GM12878 (cell line): ENCODE measurements at regions not wholly inside any gene's neighbourhood (a gene's known extent, or its start where the extent isn't known, plus 50 kb on each side); places are given as distances from the start of the nearest gene placed in this dataset.

Experiments
- ATAC-seq: fragments of 200-7000 bp; cut with Tn5 transposase; 3 replicates; pipeline ENCODE4 v1.9.1; 2020; ENCODE audit warnings: mild to moderate bottlenecking, moderate library complexity
- BruUV-seq: library from RNA; stranded (reverse); fragments of 400-500 nt; replicated peaks from 2 replicates; lab custom pipeline; 2021; lab: Mats Ljungman, UMichigan
- CTCF ChIA-PET: fragments of 300-600 bp; sonication (Branson Sonifier 250); formaldehyde crosslinking; extraction: SDS; loops from one replicate; lab custom pipeline; 2021; ENCODE audit warnings: inconsistent platforms; lab: Yijun Ruan, JAX
- POLR2A ChIA-PET: fragments of 350-600 bp; formaldehyde crosslinking; extraction: SDS; loops from one replicate; lab custom pipeline; 2021; ENCODE audit warnings: inconsistent platforms; lab: Charles Lee
- RAD21 ChIA-PET: fragments of 300-600 bp; sonication (Branson Sonifier 250); formaldehyde crosslinking; loops from one replicate; lab custom pipeline; 2023; ENCODE audit warnings: antibody characterized with exemption; ENCODE audit not compliant: unreplicated experiment; lab: Charles Lee
- SMC1A ChIA-PET: fragments of 300-600 bp; sonication (Branson Sonifier 250); formaldehyde crosslinking; loops from one replicate; lab custom pipeline; 2023; ENCODE audit not compliant: unreplicated experiment, uncharacterized antibody; lab: Charles Lee
- DNase-seq: peaks from one replicate; pipeline ENCODE4 v3.0.0-alpha.2; 2011; ENCODE audit warnings: low read depth, low spot score
- FAIRE-seq: peaks from 3 replicates; lab custom pipeline; 2011; peaks lifted over from hg19 to GRCh38; lab: Jason Lieb, UNC
- H2AFZ ChIP-seq: 2 replicates; pipeline ENCODE4 v1.6.0; 2011; ENCODE audit warnings: low read depth, low read length, control low read depth; ENCODE audit not compliant: control insufficient read depth
- H3K27ac ChIP-seq: 2 replicates; pipeline ENCODE4 v1.5.1; 2011; ENCODE audit warnings: control low read depth; ENCODE audit not compliant: control insufficient read depth, insufficient read depth
- H3K27me3 ChIP-seq, 2 experiments: replicated peaks in 1 of 2; 2 replicates each; pipeline versions ENCODE4 v1.6.0 to v1.6.1; 2011; ENCODE audit warnings: low read length in 1 of 2; ENCODE audit not compliant: control insufficient read depth in 2 of 2, insufficient read depth in 2 of 2
- H3K36me3 ChIP-seq, 2 experiments: 2 replicates each; pipeline ENCODE4 v1.5.1; 2011; ENCODE audit warnings: low read length in 1 of 2; ENCODE audit not compliant: control insufficient read depth in 2 of 2, insufficient read depth in 2 of 2
- H3K4me1 ChIP-seq: 2 replicates; pipeline ENCODE4 v1.6.1; 2011; ENCODE audit warnings: mild to moderate bottlenecking, low read length, moderate library complexity, mixed read lengths; ENCODE audit not compliant: control insufficient read depth, insufficient read depth
- H3K4me2 ChIP-seq: 2 replicates; pipeline ENCODE4 v1.6.0; 2011; ENCODE audit warnings: control low read depth; ENCODE audit not compliant: control insufficient read depth, insufficient read depth
- H3K4me3 ChIP-seq: fragments of 200-600 bp; sonication (generic); 2 replicates; pipeline ENCODE4 v1.5.1; 2016
- H3K79me2 ChIP-seq: 2 replicates; pipeline ENCODE4 v1.6.0; 2011; ENCODE audit warnings: low read length; ENCODE audit not compliant: control insufficient read depth, insufficient read depth
- H3K9ac ChIP-seq: 2 replicates; pipeline ENCODE4 v1.8.0; 2011; ENCODE audit warnings: low read length, control low read depth, mixed read lengths; ENCODE audit not compliant: control insufficient read depth, insufficient read depth
- H3K9me3 ChIP-seq: replicated peaks from 3 replicates; pipeline ENCODE4 v1.5.1; 2011; ENCODE audit warnings: mild to moderate bottlenecking, low read length; ENCODE audit not compliant: control insufficient read depth, insufficient read depth
- H4K20me1 ChIP-seq: 2 replicates; pipeline ENCODE4 v1.6.0; 2011; ENCODE audit not compliant: control insufficient read depth, insufficient read depth
- BMI1 ChIP-seq: fragments of 450-650 bp; IDR thresholded peaks from 2 replicates; pipeline ENCODE4 v1.6.1; 2016; ENCODE audit warnings: mild to moderate bottlenecking, moderate library complexity, borderline replicate concordance
- CBX3 ChIP-seq: fragments of 200-600 bp; sonication (generic); IDR thresholded peaks from 2 replicates; pipeline ENCODE4 v1.6.1; 2016; ENCODE audit warnings: low read depth, borderline replicate concordance
- CHD2 ChIP-seq: IDR thresholded peaks from 2 replicates; pipeline ENCODE4 v1.6.1; 2011; ENCODE audit warnings: low read depth, low read length, improper control_type of control experiment, borderline replicate concordance
- CREB1 ChIP-seq: IDR thresholded peaks from 2 replicates; pipeline ENCODE4 v1.6.1; 2012; ENCODE audit warnings: low read depth, mild to moderate bottlenecking, inconsistent platforms
- HCFC1 ChIP-seq: fragments of 150-350 bp; IDR thresholded peaks from 2 replicates; pipeline ENCODE4 v1.6.1; 2014; ENCODE audit warnings: low read length
- HDGF ChIP-seq: fragments of 450-650 bp; IDR thresholded peaks from 2 replicates; pipeline ENCODE4 v1.6.1; 2016; ENCODE audit warnings: antibody characterized with exemption
- SMAD1 ChIP-seq: fragments of 450-650 bp; IDR thresholded peaks from 2 replicates; pipeline ENCODE4 v1.6.1; 2018; ENCODE audit warnings: mild to moderate bottlenecking, low read depth; ENCODE audit not compliant: partially characterized antibody
- SMC3 ChIP-seq: IDR thresholded peaks from 2 replicates; pipeline ENCODE4 v1.6.1; 2011; ENCODE audit warnings: low read length, improper control_type of control experiment, borderline replicate concordance
- SPI1 ChIP-seq: IDR thresholded peaks from 2 replicates; pipeline ENCODE4 v1.6.1; 2011; ENCODE audit warnings: low read depth, mild to moderate bottlenecking, low read length, moderate library complexity, borderline replicate concordance; ENCODE audit not compliant: insufficient read depth
- SRF ChIP-seq, 2 experiments: IDR thresholded peaks; 2 replicates each; pipeline ENCODE4 v1.6.1; 2011; ENCODE audit warnings: low read depth in 2 of 2, low read length in 2 of 2, mild to moderate bottlenecking in 1 of 2, moderate library complexity in 1 of 2
- WRNIP1 ChIP-seq: IDR thresholded peaks from 2 replicates; pipeline ENCODE4 v1.6.1; 2011; ENCODE audit warnings: low read depth, low read length, improper control_type of control experiment, borderline replicate concordance
- ZSCAN29 ChIP-seq: fragments of 450-650 bp; IDR thresholded peaks from 2 replicates; pipeline ENCODE4 v1.6.1; 2017; ENCODE audit warnings: mild to moderate bottlenecking, moderate library complexity
- in situ Hi-C: fragments of 300-500 bp; cut with MboI; formaldehyde crosslinking; loops from 9 replicates; pipeline ENCODE4 v1.14.3; 2018; ENCODE audit warnings: mixed read lengths
- intact Hi-C: fragments of 100-400 bp; cut with micrococcal nuclease; formaldehyde crosslinking; loops from one replicate; pipeline ENCODE4 v1.14.2; 2022; ENCODE audit not compliant: unreplicated experiment
- TF ChIP-seq, protein P1 (sequence below): fragments of 450-650 bp; IDR thresholded peaks from 2 replicates; pipeline ENCODE4 v1.6.1; 2016; ENCODE audit warnings: mild to moderate bottlenecking, moderate library complexity, borderline replicate concordance
- TF ChIP-seq, protein P2 (sequence below): IDR thresholded peaks from 2 replicates; pipeline ENCODE4 v1.6.1; 2011; ENCODE audit warnings: borderline replicate concordance, low read depth, mild to moderate bottlenecking, moderate library complexity, mixed read lengths, low read length; ENCODE audit not compliant: insufficient read depth; ENCODE audit errors: extremely low read length
- TF ChIP-seq, protein P3 (sequence below): IDR thresholded peaks from 2 replicates; pipeline ENCODE4 v1.6.1; 2011; ENCODE audit warnings: low read depth, mild to moderate bottlenecking, low read length, moderate library complexity, borderline replicate concordance; ENCODE audit errors: extremely low read depth
- TF ChIP-seq, protein P4 (sequence below): fragments of 450-650 bp; formaldehyde crosslinking; IDR thresholded peaks from 2 replicates; pipeline ENCODE4 v1.4.0; 2020; ENCODE audit warnings: mild to moderate bottlenecking, moderate library complexity

DNA sequence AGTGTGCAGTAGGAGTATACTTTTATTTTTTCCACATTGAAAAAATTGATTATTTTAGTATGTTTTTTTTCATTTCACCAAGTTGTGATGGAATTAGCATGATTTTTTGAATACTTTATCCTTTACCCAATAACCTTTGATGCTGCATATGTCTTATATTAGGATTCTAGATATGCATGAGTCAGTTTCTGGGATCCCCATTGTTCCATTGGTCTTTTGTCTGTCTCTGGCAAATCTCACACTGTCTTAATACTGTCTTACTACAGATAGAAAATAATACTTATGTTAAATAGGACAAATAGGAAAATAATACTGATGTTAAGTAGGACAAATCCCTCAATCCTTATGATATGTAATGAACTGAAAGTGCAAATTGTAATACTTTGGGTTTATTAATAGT lies 54.3 kb upstream of the ASB17 start:
- POLR2A ChIA-PET: interaction anchor here (1.2 kb wide), 1 partner anchor 9 kb away, joined by 7 read pairs; no protein-coding TSS in a partner anchor
- Histone ChIP-seq H3K9me3 (peaks cover 3% of the 10 kb centered on the region), H4K20me1 (no peaks in the 10 kb centered on the region), H3K79me2 (no peaks in the 10 kb centered on the region), H3K4me3 (no peak overlapping the region), H3K27ac (no peak overlapping the region), H2AFZ (no peak overlapping the region), H3K4me1 (peaks cover 8% of the 10 kb centered on the region), H3K27me3 (no peaks in the 10 kb centered on the region), H3K4me2 (no peak overlapping the region), H3K36me3 (no peaks in the 10 kb centered on the region), H3K9ac (no peak overlapping the region)
- in situ Hi-C loops: loop anchor here (5.0 to 10.0 kb wide), 2 partner anchors 199 to 262 kb away; partner anchors contain the start of genes ACADM and RABGGTB
- SMC1A ChIA-PET: interaction anchor here (1.0 to 3.6 kb wide), 3 partner anchors 10 to 78 kb away, joined by 3 to 15 read pairs (median 9); no protein-coding TSS in a partner anchor
- RAD21 ChIA-PET: interaction anchor here (1.1 to 1.7 kb wide), 5 partner anchors 9 to 949 kb away, joined by 3 to 11 read pairs (median 5); no protein-coding TSS in a partner anchor
- DNase-seq (no peak), FAIRE-seq (no peak), ATAC-seq (no peak)
- BruUV-seq: no TSS peak
- CTCF ChIA-PET: interaction anchor here (1.1 to 2.7 kb wide), 2 partner anchors 18 to 78 kb away, joined by 4 to 12 read pairs; no protein-coding TSS in a partner anchor
- intact Hi-C loops: loop anchor here (10.0 kb wide), 1 partner anchor 202 kb away; the partner anchor contains the start of gene RABGGTB
- TF ChIP-seq CREB1: no peak
- TF ChIP-seq WRNIP1: no peak
- no peak for TF ChIP-seq CHD2
- no peak for TF ChIP-seq ZSCAN29
- TF ChIP-seq, protein P1, sequence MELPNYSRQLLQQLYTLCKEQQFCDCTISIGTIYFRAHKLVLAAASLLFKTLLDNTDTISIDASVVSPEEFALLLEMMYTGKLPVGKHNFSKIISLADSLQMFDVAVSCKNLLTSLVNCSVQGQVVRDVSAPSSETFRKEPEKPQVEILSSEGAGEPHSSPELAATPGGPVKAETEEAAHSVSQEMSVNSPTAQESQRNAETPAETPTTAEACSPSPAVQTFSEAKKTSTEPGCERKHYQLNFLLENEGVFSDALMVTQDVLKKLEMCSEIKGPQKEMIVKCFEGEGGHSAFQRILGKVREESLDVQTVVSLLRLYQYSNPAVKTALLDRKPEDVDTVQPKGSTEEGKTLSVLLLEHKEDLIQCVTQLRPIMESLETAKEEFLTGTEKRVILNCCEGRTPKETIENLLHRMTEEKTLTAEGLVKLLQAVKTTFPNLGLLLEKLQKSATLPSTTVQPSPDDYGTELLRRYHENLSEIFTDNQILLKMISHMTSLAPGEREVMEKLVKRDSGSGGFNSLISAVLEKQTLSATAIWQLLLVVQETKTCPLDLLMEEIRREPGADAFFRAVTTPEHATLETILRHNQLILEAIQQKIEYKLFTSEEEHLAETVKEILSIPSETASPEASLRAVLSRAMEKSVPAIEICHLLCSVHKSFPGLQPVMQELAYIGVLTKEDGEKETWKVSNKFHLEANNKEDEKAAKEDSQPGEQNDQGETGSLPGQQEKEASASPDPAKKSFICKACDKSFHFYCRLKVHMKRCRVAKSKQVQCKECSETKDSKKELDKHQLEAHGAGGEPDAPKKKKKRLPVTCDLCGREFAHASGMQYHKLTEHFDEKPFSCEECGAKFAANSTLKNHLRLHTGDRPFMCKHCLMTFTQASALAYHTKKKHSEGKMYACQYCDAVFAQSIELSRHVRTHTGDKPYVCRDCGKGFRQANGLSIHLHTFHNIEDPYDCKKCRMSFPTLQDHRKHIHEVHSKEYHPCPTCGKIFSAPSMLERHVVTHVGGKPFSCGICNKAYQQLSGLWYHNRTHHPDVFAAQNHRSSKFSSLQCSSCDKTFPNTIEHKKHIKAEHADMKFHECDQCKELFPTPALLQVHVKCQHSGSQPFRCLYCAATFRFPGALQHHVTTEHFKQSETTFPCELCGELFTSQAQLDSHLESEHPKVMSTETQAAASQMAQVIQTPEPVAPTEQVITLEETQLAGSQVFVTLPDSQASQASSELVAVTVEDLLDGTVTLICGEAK: no peak
- no peak for TF ChIP-seq SMC3
- TF ChIP-seq, protein P2, sequence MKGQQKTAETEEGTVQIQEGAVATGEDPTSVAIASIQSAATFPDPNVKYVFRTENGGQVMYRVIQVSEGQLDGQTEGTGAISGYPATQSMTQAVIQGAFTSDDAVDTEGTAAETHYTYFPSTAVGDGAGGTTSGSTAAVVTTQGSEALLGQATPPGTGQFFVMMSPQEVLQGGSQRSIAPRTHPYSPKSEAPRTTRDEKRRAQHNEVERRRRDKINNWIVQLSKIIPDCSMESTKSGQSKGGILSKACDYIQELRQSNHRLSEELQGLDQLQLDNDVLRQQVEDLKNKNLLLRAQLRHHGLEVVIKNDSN: no peak
- no peak for TF ChIP-seq HCFC1
- TF ChIP-seq BMI1: no peak
- TF ChIP-seq SRF (IDR thresholded peaks at IDR 0.05; ENCODE audit: low read depth in 2 of 2, low read length in 2 of 2): no peak
- TF ChIP-seq HDGF: no peak
- no peak for TF ChIP-seq CBX3
- TF ChIP-seq, protein P3, sequence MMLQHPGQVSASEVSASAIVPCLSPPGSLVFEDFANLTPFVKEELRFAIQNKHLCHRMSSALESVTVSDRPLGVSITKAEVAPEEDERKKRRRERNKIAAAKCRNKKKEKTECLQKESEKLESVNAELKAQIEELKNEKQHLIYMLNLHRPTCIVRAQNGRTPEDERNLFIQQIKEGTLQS: no peak
- TF ChIP-seq, protein P4, sequence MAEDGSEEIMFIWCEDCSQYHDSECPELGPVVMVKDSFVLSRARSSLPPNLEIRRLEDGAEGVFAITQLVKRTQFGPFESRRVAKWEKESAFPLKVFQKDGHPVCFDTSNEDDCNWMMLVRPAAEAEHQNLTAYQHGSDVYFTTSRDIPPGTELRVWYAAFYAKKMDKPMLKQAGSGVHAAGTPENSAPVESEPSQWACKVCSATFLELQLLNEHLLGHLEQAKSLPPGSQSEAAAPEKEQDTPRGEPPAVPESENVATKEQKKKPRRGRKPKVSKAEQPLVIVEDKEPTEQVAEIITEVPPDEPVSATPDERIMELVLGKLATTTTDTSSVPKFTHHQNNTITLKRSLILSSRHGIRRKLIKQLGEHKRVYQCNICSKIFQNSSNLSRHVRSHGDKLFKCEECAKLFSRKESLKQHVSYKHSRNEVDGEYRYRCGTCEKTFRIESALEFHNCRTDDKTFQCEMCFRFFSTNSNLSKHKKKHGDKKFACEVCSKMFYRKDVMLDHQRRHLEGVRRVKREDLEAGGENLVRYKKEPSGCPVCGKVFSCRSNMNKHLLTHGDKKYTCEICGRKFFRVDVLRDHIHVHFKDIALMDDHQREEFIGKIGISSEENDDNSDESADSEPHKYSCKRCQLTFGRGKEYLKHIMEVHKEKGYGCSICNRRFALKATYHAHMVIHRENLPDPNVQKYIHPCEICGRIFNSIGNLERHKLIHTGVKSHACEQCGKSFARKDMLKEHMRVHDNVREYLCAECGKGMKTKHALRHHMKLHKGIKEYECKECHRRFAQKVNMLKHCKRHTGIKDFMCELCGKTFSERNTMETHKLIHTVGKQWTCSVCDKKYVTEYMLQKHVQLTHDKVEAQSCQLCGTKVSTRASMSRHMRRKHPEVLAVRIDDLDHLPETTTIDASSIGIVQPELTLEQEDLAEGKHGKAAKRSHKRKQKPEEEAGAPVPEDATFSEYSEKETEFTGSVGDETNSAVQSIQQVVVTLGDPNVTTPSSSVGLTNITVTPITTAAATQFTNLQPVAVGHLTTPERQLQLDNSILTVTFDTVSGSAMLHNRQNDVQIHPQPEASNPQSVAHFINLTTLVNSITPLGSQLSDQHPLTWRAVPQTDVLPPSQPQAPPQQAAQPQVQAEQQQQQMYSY (CRISPR knock-in tag): no peak
- TF ChIP-seq SMAD1: no peak
- no peak for TF ChIP-seq SPI1
